ENCODE measurements at regions not wholly inside any gene's neighbourhood (a gene's known extent, or its start where the extent isn't known, plus 50 kb on each side); places are given as distances from the start of the nearest gene placed in this dataset.

- no peaks in the 10 kb centered on the region for H3K27me3 ChIP-seq (ENCODE audit: insufficient read depth, poor library complexity, severe bottlenecking)
- no peak for TF ChIP-seq CTCF (IDR thresholded peaks at IDR 0.05; ENCODE audit: poor library complexity, severe bottlenecking)
- no peaks in the 10 kb centered on the region for H3K9me3 ChIP-seq (ENCODE audit: severe bottlenecking)
- no peak overlapping the region for H3K27ac ChIP-seq (ENCODE audit: poor library complexity, severe bottlenecking)
- ATAC-seq (ENCODE audit: low read depth) (no peak), DNase-seq (ENCODE audit: low spot score) (no peak)
- H3K4me3 ChIP-seq (ENCODE audit: severe bottlenecking), result no peak overlapping the region
- H3K4me1 ChIP-seq (ENCODE audit: insufficient read depth, poor library complexity, severe bottlenecking), result no peaks in the 10 kb centered on the region
- no peaks in the 10 kb centered on the region for H3K36me3 ChIP-seq (ENCODE audit: low read depth)
These were observed 729.1 kb downstream of the TNS3 start for GRCh38 chr7:46852795-46853194.

- Histone ChIP-seq H3K36me3 (ENCODE audit: low read depth) (no peaks in the 10 kb centered on the region), H3K27me3 (ENCODE audit: insufficient read depth, poor library complexity, severe bottlenecking) (no peaks in the 10 kb centered on the region), H3K27ac (ENCODE audit: poor library complexity, severe bottlenecking) (no peak overlapping the region), H3K4me1 (ENCODE audit: insufficient read depth, poor library complexity, severe bottlenecking) (no peaks in the 10 kb centered on the region), H3K4me3 (ENCODE audit: severe bottlenecking) (no peak overlapping the region), H3K9me3 (ENCODE audit: severe bottlenecking) (no peaks in the 10 kb centered on the region)
- no peak for TF ChIP-seq CTCF (IDR thresholded peaks at IDR 0.05; ENCODE audit: poor library complexity, severe bottlenecking)
- DNase-seq (ENCODE audit: low spot score), result no peak
- ATAC-seq (ENCODE audit: low read depth), result no peak
These were observed 731.2 kb downstream of the TNS3 start for GRCh38 chr7:46850563-46851330.

- Histone ChIP-seq H3K4me3 (ENCODE audit: severe bottlenecking) (no peak overlapping the region), H3K36me3 (ENCODE audit: low read depth) (no peaks in the 10 kb centered on the region), H3K27me3 (ENCODE audit: insufficient read depth, poor library complexity, severe bottlenecking) (no peaks in the 10 kb centered on the region), H3K27ac (ENCODE audit: poor library complexity, severe bottlenecking) (no peak overlapping the region), H3K9me3 (ENCODE audit: severe bottlenecking) (no peaks in the 10 kb centered on the region), H3K4me1 (ENCODE audit: insufficient read depth, poor library complexity, severe bottlenecking) (no peaks in the 10 kb centered on the region)
- ATAC-seq (ENCODE audit: low read depth) (no peak), DNase-seq (ENCODE audit: low spot score) (no peak)
- no peak for TF ChIP-seq CTCF (IDR thresholded peaks at IDR 0.05; ENCODE audit: poor library complexity, severe bottlenecking)
These were observed 733.0 kb downstream of the TNS3 start for GRCh38 chr7:46848944-46849343.

- Histone ChIP-seq H3K4me1 (ENCODE audit: insufficient read depth, poor library complexity, severe bottlenecking) (no peaks in the 10 kb centered on the region), H3K9me3 (ENCODE audit: severe bottlenecking) (no peaks in the 10 kb centered on the region), H3K27me3 (ENCODE audit: insufficient read depth, poor library complexity, severe bottlenecking) (no peaks in the 10 kb centered on the region), H3K4me3 (ENCODE audit: severe bottlenecking) (no peak overlapping the region), H3K27ac (ENCODE audit: poor library complexity, severe bottlenecking) (no peak overlapping the region), H3K36me3 (ENCODE audit: low read depth) (no peaks in the 10 kb centered on the region)
- ATAC-seq (ENCODE audit: low read depth), result no peak
- TF ChIP-seq CTCF (IDR thresholded peaks at IDR 0.05; ENCODE audit: poor library complexity, severe bottlenecking), result no peak
- DNase-seq (ENCODE audit: low spot score), result no peak
These were observed 733.6 kb downstream of the TNS3 start for GRCh38 chr7:46848311-46848710.

- Histone ChIP-seq H3K4me1 (ENCODE audit: insufficient read depth, poor library complexity, severe bottlenecking) (no peaks in the 10 kb centered on the region), H3K36me3 (ENCODE audit: low read depth) (no peaks in the 10 kb centered on the region), H3K27me3 (ENCODE audit: insufficient read depth, poor library complexity, severe bottlenecking) (no peaks in the 10 kb centered on the region), H3K9me3 (ENCODE audit: severe bottlenecking) (no peaks in the 10 kb centered on the region), H3K27ac (ENCODE audit: poor library complexity, severe bottlenecking) (no peak overlapping the region), H3K4me3 (ENCODE audit: severe bottlenecking) (no peak overlapping the region)
- TF ChIP-seq CTCF (IDR thresholded peaks at IDR 0.05; ENCODE audit: poor library complexity, severe bottlenecking), result no peak
- ATAC-seq (ENCODE audit: low read depth), result no peak
- no peak for DNase-seq (ENCODE audit: low spot score)
These were observed 734.8 kb downstream of the TNS3 start for GRCh38 chr7:46847126-46847525.
